Peyer's patch (tissue), 4 donors: ENCODE measurements at regions not wholly inside any gene's neighbourhood (a gene's known extent, or its start where the extent isn't known, plus 50 kb on each side); places are given as distances from the start of the nearest gene placed in this dataset.

ENCODE experiments used
- DNase-seq, 3 donors: peaks; one replicate each; pipeline ENCODE4 v3.0.0-alpha.2; 2017 to 2019
- H3K27ac ChIP-seq, 4 donors: fragments of 200-600 bp; sonication (generic); one replicate each; pipeline ENCODE4 v1.5.1; 2016 to 2019
- H3K27me3 ChIP-seq, 2 donors: fragments of 200-600 bp; sonication (generic); one replicate each; pipeline ENCODE4 v1.5.1; 2019
- H3K36me3 ChIP-seq, 3 donors: fragments of 200-600 bp; sonication (generic); one replicate each; pipeline ENCODE4 v1.5.1; 2016 to 2019
- H3K4me1 ChIP-seq, 4 donors: fragments of 200-600 bp; sonication (generic); one replicate each; pipeline ENCODE4 v1.5.1; 2016 to 2019
- H3K4me3 ChIP-seq, 4 donors: fragments of 200-600 bp; sonication (generic); 1 replicate in 3 of 4; 2 replicates in 1 of 4; pipeline ENCODE4 v1.5.1; 2016 to 2019; ENCODE audit warnings: mild to moderate bottlenecking in 1 of 4
- H3K9me3 ChIP-seq, 4 donors: fragments of 200-600 bp; sonication (generic); one replicate each; pipeline ENCODE4 v1.5.1; 2016 to 2019; ENCODE audit warnings: mild to moderate bottlenecking in 1 of 4
- POLR2A ChIP-seq, 2 donors: fragments of 450-650 bp; IDR thresholded peaks; one replicate each; pipeline ENCODE4 v1.5.1; 2017; ENCODE audit warnings: antibody characterized with exemption in 2 of 2, mild to moderate bottlenecking in 2 of 2, moderate library complexity in 2 of 2
- TF ChIP-seq, protein P1 (sequence below), 6 experiments: fragments of 450-650 bp in 4 of 6; fragments of 200-600 bp in 2 of 6; sonication (generic) in 1 of 6; IDR thresholded peaks; one replicate each; pipeline ENCODE4 v1.5.1; 2017 to 2019; ENCODE audit warnings: antibody characterized with exemption in 6 of 6, mild to moderate bottlenecking in 3 of 6, moderate library complexity in 1 of 6

DNA sequence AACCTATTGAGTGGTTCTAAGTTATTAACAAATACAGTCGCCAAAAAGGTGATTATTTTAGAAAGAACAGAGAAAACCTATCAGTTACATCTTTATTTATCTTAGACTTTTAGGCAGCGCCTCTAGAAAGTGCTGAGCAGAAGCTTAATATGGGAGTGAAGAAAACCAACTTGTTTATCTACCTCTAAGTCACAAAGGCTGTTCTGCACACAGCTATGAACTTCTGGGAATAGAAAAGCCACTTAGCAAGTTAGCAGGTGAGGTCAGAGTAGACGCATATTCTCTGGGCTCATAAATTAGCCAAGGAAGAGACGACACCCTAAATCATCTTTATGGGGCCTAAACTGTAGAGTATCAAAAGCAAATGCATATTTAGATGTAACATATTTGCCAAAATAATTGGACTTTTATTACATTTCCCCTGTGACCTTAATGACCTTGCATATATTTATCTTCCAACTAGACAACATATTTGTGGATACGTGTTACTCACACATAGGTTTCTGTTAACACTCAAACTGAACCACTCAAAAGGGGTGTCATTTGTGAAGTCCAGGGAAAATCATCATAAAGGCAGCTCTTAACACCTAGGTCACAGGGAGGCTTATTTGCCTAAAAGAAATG lies 267.1 kb downstream of the ADGB start:
- no peaks in the 10 kb centered on the region for H3K4me1 ChIP-seq
- H3K4me3 ChIP-seq, result no peak overlapping the region
- TF ChIP-seq POLR2A (IDR thresholded peaks at IDR 0.05), result no peak
- TF ChIP-seq, protein P1, sequence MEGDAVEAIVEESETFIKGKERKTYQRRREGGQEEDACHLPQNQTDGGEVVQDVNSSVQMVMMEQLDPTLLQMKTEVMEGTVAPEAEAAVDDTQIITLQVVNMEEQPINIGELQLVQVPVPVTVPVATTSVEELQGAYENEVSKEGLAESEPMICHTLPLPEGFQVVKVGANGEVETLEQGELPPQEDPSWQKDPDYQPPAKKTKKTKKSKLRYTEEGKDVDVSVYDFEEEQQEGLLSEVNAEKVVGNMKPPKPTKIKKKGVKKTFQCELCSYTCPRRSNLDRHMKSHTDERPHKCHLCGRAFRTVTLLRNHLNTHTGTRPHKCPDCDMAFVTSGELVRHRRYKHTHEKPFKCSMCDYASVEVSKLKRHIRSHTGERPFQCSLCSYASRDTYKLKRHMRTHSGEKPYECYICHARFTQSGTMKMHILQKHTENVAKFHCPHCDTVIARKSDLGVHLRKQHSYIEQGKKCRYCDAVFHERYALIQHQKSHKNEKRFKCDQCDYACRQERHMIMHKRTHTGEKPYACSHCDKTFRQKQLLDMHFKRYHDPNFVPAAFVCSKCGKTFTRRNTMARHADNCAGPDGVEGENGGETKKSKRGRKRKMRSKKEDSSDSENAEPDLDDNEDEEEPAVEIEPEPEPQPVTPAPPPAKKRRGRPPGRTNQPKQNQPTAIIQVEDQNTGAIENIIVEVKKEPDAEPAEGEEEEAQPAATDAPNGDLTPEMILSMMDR (IDR thresholded peaks at IDR 0.05), result no peak
- no peak overlapping the region for H3K27ac ChIP-seq
- no peak for DNase-seq
- no peaks in the 10 kb centered on the region for H3K27me3 ChIP-seq
- H3K36me3 ChIP-seq, result no peaks in the 10 kb centered on the region
- no peaks in the 10 kb centered on the region for H3K9me3 ChIP-seq

DNA sequence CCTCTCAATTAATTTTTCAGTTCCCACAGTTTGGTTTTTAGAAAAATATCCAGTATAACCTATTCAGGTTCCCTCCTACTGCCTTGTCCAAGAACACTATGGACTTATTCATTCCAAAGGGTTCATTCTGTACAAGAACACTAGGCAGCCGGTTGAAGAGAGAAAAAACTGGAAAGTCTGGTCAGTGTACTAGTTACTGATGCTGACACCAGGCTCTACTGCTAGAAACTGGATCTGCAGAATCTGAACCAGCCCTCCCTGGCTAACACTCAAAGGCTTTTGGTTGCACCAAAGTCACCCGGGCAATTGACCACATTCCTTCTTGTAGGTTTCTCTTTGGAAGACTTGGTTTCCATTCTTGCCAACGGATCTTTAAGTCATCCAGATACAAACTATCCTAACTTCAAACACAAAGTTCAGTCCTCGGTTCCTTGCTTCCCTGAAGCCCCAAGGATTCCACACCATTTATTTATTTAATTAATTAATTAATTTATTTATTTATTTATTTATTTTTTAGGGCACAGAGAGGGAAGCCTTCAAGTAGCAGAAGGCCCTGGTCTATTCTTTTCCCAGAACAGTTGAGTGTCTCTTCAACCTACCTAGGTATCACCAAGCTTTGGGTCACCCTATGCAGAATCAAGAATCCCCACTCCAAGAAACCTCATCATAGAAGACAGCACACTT lies 268.1 kb downstream of the ADGB start:
- TF ChIP-seq, protein P1 (IDR thresholded peaks at IDR 0.05), result no peak
- TF ChIP-seq POLR2A (IDR thresholded peaks at IDR 0.05), result no peak
- H3K4me3 ChIP-seq, result no peak overlapping the region

DNA sequence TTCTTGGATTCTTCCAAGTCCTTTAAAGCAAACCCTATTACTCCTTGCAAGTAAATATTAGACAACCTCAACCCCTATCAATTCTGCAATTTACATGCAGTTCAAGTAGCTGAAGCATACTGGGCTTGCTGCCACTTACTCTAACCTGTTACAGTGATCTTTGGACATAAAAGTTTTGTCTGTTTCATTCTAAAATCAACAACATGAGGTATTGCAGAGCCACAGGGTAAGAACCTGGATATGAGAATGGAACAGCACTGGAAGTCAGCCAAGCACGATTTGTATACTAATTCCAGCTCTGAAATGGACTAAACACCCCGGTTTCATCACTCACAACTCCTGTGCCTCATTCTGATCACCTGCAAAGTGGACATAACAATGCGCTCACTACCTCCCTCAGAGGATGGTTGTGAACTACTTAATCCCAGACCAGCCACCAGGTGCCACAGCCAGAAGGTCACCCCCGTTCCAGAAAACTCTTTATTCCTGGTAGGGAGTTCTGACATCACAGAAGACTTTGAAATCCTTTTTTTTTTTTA lies 270.0 kb downstream of the ADGB start:
- no peak for DNase-seq
- no peaks in the 10 kb centered on the region for H3K4me1 ChIP-seq
- TF ChIP-seq POLR2A (IDR thresholded peaks at IDR 0.05), result no peak
- TF ChIP-seq, protein P1 (IDR thresholded peaks at IDR 0.05), result no peak
- no peak overlapping the region for H3K4me3 ChIP-seq
- H3K9me3 ChIP-seq, result no peaks in the 10 kb centered on the region
- H3K27me3 ChIP-seq, result no peaks in the 10 kb centered on the region
- H3K27ac ChIP-seq, result no peak overlapping the region
- no peaks in the 10 kb centered on the region for H3K36me3 ChIP-seq

More for the DNA sequence above, 268.1 kb downstream of the ADGB start:
- no peak overlapping the region for H3K27ac ChIP-seq
- no peak for DNase-seq
- no peaks in the 10 kb centered on the region for H3K9me3 ChIP-seq
- no peaks in the 10 kb centered on the region for H3K27me3 ChIP-seq
- H3K4me1 ChIP-seq, result no peaks in the 10 kb centered on the region
- H3K36me3 ChIP-seq, result no peaks in the 10 kb centered on the region

DNA sequence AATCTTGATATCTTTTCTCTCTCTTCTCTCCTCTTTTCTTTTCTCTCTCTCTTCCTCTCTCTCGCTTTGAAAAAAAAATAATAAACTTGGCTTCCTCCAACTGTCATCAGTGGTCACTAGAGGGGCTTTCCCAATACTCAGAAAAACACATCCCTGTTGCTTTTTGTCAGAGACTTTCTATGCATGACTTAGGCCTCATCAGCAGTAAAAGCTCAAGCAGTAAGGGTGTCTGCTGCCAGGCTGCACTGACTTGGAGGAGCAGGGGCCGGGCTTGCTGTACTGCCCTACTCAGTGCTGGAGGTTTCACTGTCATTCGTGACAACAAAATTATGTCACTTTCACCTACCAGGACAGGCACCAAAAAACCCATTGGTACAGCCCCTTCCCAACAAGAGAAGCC lies 272.0 kb downstream of the ADGB start:
- no peaks in the 10 kb centered on the region for H3K27me3 ChIP-seq
- no peak overlapping the region for H3K27ac ChIP-seq
- no peak for DNase-seq
- H3K36me3 ChIP-seq, result no peaks in the 10 kb centered on the region
- no peak overlapping the region for H3K4me3 ChIP-seq
- H3K4me1 ChIP-seq, result no peaks in the 10 kb centered on the region
- no peak for TF ChIP-seq POLR2A (IDR thresholded peaks at IDR 0.05)
- H3K9me3 ChIP-seq, result no peaks in the 10 kb centered on the region

DNA sequence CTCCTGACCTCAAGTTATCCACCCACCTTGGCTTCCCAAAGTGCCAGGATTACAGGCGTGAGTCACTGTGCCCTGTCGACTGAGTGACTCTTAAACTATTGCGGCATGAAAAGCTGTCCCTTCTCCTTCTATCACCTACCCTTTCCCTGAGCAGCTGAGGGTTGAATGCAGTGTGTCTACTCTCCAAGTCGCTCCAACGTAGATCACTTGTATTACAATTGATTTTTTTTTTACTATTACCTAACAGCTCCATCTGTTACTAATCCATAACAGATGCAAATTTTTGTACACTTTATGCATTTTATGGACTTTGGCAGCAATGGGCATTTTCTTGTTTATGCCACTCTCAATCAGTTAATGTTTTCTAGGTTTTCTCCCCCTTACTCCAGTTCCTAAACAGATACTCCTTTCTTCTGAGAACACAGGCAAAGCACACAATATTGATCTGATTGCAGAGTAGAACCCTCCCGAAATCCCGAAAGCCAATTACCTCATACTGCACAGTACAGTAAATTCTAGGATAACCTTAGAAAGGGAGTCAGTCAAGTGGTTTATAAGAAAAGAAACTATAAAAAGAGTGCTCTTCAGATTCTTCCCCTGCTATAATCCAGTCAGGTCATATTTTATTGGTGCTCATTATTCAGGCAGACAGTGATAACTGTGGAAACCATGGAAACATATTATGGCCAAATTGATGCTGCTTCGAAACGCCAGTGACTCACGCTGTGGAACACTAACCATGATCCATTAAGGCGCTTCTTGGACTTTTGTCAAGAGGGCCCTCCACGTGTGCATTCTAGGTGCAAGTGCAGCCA lies 273.0 kb downstream of the ADGB start:
- peak in 1 of 3 donors; percentile 69 for DNase-seq
- Histone ChIP-seq H3K4me1 (no peaks in the 10 kb centered on the region), H3K36me3 (no peaks in the 10 kb centered on the region), H3K27me3 (no peaks in the 10 kb centered on the region), H3K9me3 (no peaks in the 10 kb centered on the region), H3K27ac (no peak overlapping the region), H3K4me3 (no peak overlapping the region)
- no peak for TF ChIP-seq POLR2A (IDR thresholded peaks at IDR 0.05)
- TF ChIP-seq, protein P1 (IDR thresholded peaks at IDR 0.05), result no peak

DNA sequence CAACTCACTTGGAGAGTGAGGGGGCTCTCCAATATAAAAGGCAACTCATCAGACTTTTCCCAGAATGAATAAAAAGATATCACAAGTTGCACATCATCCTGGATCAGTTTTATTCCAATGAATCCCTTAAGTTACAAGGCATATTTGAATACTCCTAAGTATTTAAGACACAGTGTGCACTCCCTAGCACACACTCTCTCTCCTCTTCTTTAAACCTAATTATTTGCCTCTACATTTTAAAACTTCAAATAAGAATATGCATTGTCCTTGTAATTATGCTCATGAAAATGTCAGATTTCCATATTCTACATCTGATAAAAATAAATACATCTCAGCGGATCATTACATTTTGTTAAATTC lies 273.6 kb downstream of the ADGB start:
- TF ChIP-seq POLR2A (IDR thresholded peaks at IDR 0.05), result no peak
- TF ChIP-seq, protein P1 (IDR thresholded peaks at IDR 0.05), result no peak
- H3K27ac ChIP-seq, result no peak overlapping the region
- no peak overlapping the region for H3K4me3 ChIP-seq
- no peaks in the 10 kb centered on the region for H3K9me3 ChIP-seq
- DNase-seq, result no peak
- H3K4me1 ChIP-seq, result no peaks in the 10 kb centered on the region
- H3K36me3 ChIP-seq, result no peaks in the 10 kb centered on the region
- no peaks in the 10 kb centered on the region for H3K27me3 ChIP-seq
